Caco-2 (cell line): ENCODE measurements at regions not wholly inside any gene's neighbourhood (a gene's known extent, or its start where the extent isn't known, plus 50 kb on each side); places are given as distances from the start of the nearest gene placed in this dataset.

ENCODE experiments used
- BruUV-seq: library from RNA; stranded (reverse); fragments of 400-500 nt; replicated peaks from 2 replicates; lab custom pipeline; 2021; lab: Mats Ljungman, UMichigan
- CTCF ChIA-PET: fragments of 300-600 bp; sonication (Branson Sonifier 250); formaldehyde crosslinking; loops from one replicate; lab custom pipeline; 2022; ENCODE audit warnings: antibody characterized with exemption; lab: Charles Lee
- POLR2A ChIA-PET: fragments of 300-600 bp; sonication (Branson Sonifier 250); formaldehyde crosslinking; loops from one replicate; lab custom pipeline; 2022; ENCODE audit warnings: antibody characterized with exemption; lab: Charles Lee
- DNase-seq, 2 experiments: peaks; one replicate each; pipeline versions ENCODE4 v3.0.0 to v3.0.0-alpha.2; 2020 to 2022
- H3K27me3 ChIP-seq: replicated peaks from 2 replicates; pipeline ENCODE4 v1.6.0; 2011; ENCODE audit warnings: low read length; ENCODE audit not compliant: control insufficient read depth, insufficient read depth
- H3K36me3 ChIP-seq: 2 replicates; pipeline ENCODE4 v1.5.1; 2011; ENCODE audit warnings: low read length; ENCODE audit not compliant: control insufficient read depth, insufficient read depth
- H3K4me1 ChIP-seq: fragments of 250-450 bp; sonication (Bioruptor Pico); 2 replicates; pipeline ENCODE4 v1.5.1; 2020; ENCODE audit warnings: mild to moderate bottlenecking
- H3K4me3 ChIP-seq: 2 replicates; pipeline ENCODE4 v1.5.1; 2011; ENCODE audit warnings: low read depth, mild to moderate bottlenecking, control low read depth, low read length
- H3K9me3 ChIP-seq: fragments of 250-450 bp; sonication (Bioruptor Pico); 2 replicates; pipeline ENCODE4 v1.5.1; 2020; ENCODE audit warnings: mild to moderate bottlenecking, moderate library complexity
- H3K27ac Mint-ChIP-seq: one replicate; pipeline ENCODE4 v1.8.0; 2022; ENCODE audit warnings: mixed read lengths; ENCODE audit not compliant: unreplicated experiment
- H3K27me3 Mint-ChIP-seq: one replicate; pipeline ENCODE4 v1.8.0; 2022; ENCODE audit warnings: mixed read lengths; ENCODE audit not compliant: insufficient read depth, unreplicated experiment
- H3K36me3 Mint-ChIP-seq: one replicate; pipeline ENCODE4 v1.8.0; 2022; ENCODE audit warnings: mild to moderate bottlenecking, mixed read lengths; ENCODE audit not compliant: insufficient read depth, unreplicated experiment
- H3K4me1 Mint-ChIP-seq: one replicate; pipeline ENCODE4 v1.8.0; 2022; ENCODE audit warnings: low read depth, mixed read lengths; ENCODE audit not compliant: unreplicated experiment
- H3K4me3 Mint-ChIP-seq: one replicate; pipeline ENCODE4 v1.8.0; 2022; ENCODE audit warnings: mild to moderate bottlenecking, moderate library complexity, mixed read lengths; ENCODE audit not compliant: unreplicated experiment
- H3K9me3 Mint-ChIP-seq: one replicate; pipeline ENCODE4 v1.8.0; 2022; ENCODE audit warnings: mixed read lengths; ENCODE audit not compliant: unreplicated experiment
- CTCF ChIP-seq, 2 experiments: fragments of 200-600 bp in 1 of 2; IDR thresholded peaks; 1 replicate in 1 of 2; 2 replicates in 1 of 2; pipeline versions ENCODE4 v1.5.1 to v1.8.0; 2011 to 2022; ENCODE audit warnings: antibody characterized with exemption in 1 of 2, control low read depth in 1 of 2, inconsistent platforms in 1 of 2, low read depth in 1 of 2, low read length in 1 of 2, mild to moderate bottlenecking in 1 of 2, moderate library complexity in 1 of 2; ENCODE audit not compliant: insufficient read depth in 1 of 2, severe bottlenecking in 1 of 2, unreplicated experiment in 1 of 2
- intact Hi-C: fragments of 100-400 bp; cut with micrococcal nuclease; formaldehyde crosslinking; loops from one replicate; pipeline ENCODE4 v1.10.0; 2022; ENCODE audit not compliant: unreplicated experiment

GRCh38 chr12:61796846-61797245 lies 463.4 kb upstream of the USP15 start:
- Histone ChIP-seq H3K36me3 (no peaks in the 10 kb centered on the region), H3K4me3 (no peak overlapping the region), H3K4me1 (no peaks in the 10 kb centered on the region), H3K9me3 (no peaks in the 10 kb centered on the region), H3K27me3 (no peaks in the 10 kb centered on the region)
- Mint-ChIP-seq H3K27ac (no peak overlapping the region), H3K4me1 (no peaks in the 10 kb centered on the region), H3K27me3 (no peaks in the 10 kb centered on the region), H3K9me3 (no peaks in the 10 kb centered on the region), H3K36me3 (no peaks in the 10 kb centered on the region), H3K4me3 (no peak overlapping the region)
- no peak for TF ChIP-seq CTCF (IDR thresholded peaks at IDR 0.05; ENCODE audit: insufficient read depth in 1 of 2, low read depth in 1 of 2, low read length in 1 of 2, severe bottlenecking in 1 of 2, unreplicated experiment in 1 of 2)
- BruUV-seq = no TSS peak
- intact Hi-C loops = no loop called here
- DNase-seq = no peak
- CTCF ChIA-PET = no interaction called here
- POLR2A ChIA-PET = no interaction called here

GRCh38 chr12:61797266-61797665 lies 462.9 kb upstream of the USP15 start:
- Histone ChIP-seq H3K4me1 (no peaks in the 10 kb centered on the region), H3K27me3 (no peaks in the 10 kb centered on the region), H3K4me3 (no peak overlapping the region), H3K36me3 (no peaks in the 10 kb centered on the region), H3K9me3 (no peaks in the 10 kb centered on the region)
- ChIA-PET POLR2A (no interaction called here), CTCF (no interaction called here)
- intact Hi-C loops = no loop called here
- no peaks in the 10 kb centered on the region for H3K36me3 Mint-ChIP-seq
- H3K4me1 Mint-ChIP-seq = no peaks in the 10 kb centered on the region
- DNase-seq = no peak
- no peaks in the 10 kb centered on the region for H3K9me3 Mint-ChIP-seq
- no peak overlapping the region for H3K27ac Mint-ChIP-seq
- H3K4me3 Mint-ChIP-seq = no peak overlapping the region
- H3K27me3 Mint-ChIP-seq = no peaks in the 10 kb centered on the region
- BruUV-seq = no TSS peak
- TF ChIP-seq CTCF (IDR thresholded peaks at IDR 0.05; ENCODE audit: insufficient read depth in 1 of 2, low read depth in 1 of 2, low read length in 1 of 2, severe bottlenecking in 1 of 2, unreplicated experiment in 1 of 2) = no peak

GRCh38 chr12:61798778-61799177 lies 461.4 kb upstream of the USP15 start:
- intact Hi-C loops = loop anchor here (1.0 kb wide), 1 partner anchor 27 kb away; no protein-coding TSS in a partner anchor
- ChIA-PET POLR2A (no interaction called here), CTCF (no interaction called here)
- no peaks in the 10 kb centered on the region for H3K36me3 ChIP-seq
- no peak overlapping the region for H3K27ac Mint-ChIP-seq
- no peak for TF ChIP-seq CTCF (IDR thresholded peaks at IDR 0.05; ENCODE audit: insufficient read depth in 1 of 2, low read depth in 1 of 2, low read length in 1 of 2, severe bottlenecking in 1 of 2, unreplicated experiment in 1 of 2)
- H3K4me3 ChIP-seq = no peak overlapping the region
- H3K4me3 Mint-ChIP-seq = no peak overlapping the region
- H3K36me3 Mint-ChIP-seq = no peaks in the 10 kb centered on the region
- no peaks in the 10 kb centered on the region for H3K27me3 Mint-ChIP-seq
- no peaks in the 10 kb centered on the region for H3K9me3 ChIP-seq
- BruUV-seq = no TSS peak
- H3K9me3 Mint-ChIP-seq = no peaks in the 10 kb centered on the region
- no peaks in the 10 kb centered on the region for H3K4me1 Mint-ChIP-seq
- no peaks in the 10 kb centered on the region for H3K4me1 ChIP-seq
- DNase-seq = no peak
- no peaks in the 10 kb centered on the region for H3K27me3 ChIP-seq
